ENCODE measurements at regions not wholly inside any gene's neighbourhood (a gene's known extent, or its start where the extent isn't known, plus 50 kb on each side); places are given as distances from the start of the nearest gene placed in this dataset.

- no peak for TF ChIP-seq CTCF (IDR thresholded peaks at IDR 0.05; ENCODE audit: insufficient read depth, low read length)
- no peak for DNase-seq (ENCODE audit: low read depth)
- no peak overlapping the region for H3K4me3 ChIP-seq (ENCODE audit: low read depth, low read length)
These were observed 116.0 kb upstream of the NCOR2 start for GRCh38 chr12:124683152-124684124.

- TF ChIP-seq CTCF (IDR thresholded peaks at IDR 0.05; ENCODE audit: insufficient read depth, low read length) = no peak
- no peak for DNase-seq (ENCODE audit: low read depth)
These were observed 115.2 kb upstream of the NCOR2 start for GRCh38 chr12:124682425-124683151.

GRCh38 chr12:124681779-124682391, 114.5 kb upstream of the NCOR2 start:
- no peak overlapping the region for H3K4me3 ChIP-seq (ENCODE audit: low read depth, low read length)
- no peak for TF ChIP-seq CTCF (IDR thresholded peaks at IDR 0.05; ENCODE audit: insufficient read depth, low read length)
- DNase-seq (ENCODE audit: low read depth) = peak; percentile 76

More at GRCh38 chr12:124682425-124683151, 115.2 kb upstream of the NCOR2 start:
- H3K4me3 ChIP-seq (ENCODE audit: low read depth, low read length) = no peak overlapping the region

- H3K4me3 ChIP-seq (ENCODE audit: low read depth, low read length) = no peak overlapping the region
- TF ChIP-seq CTCF (IDR thresholded peaks at IDR 0.05; ENCODE audit: insufficient read depth, low read length) = peak; percentile 25
These were observed 113.7 kb upstream of the NCOR2 start for GRCh38 chr12:124680863-124681778.

GRCh38 chr12:124679533-124680371, 112.3 kb upstream of the NCOR2 start:
- DNase-seq (ENCODE audit: low read depth) = no peak
- TF ChIP-seq CTCF (IDR thresholded peaks at IDR 0.05; ENCODE audit: insufficient read depth, low read length) = no peak
- no peak overlapping the region for H3K4me3 ChIP-seq (ENCODE audit: low read depth, low read length)

More at GRCh38 chr12:124680863-124681778, 113.7 kb upstream of the NCOR2 start:
- DNase-seq (ENCODE audit: low read depth) = peak; percentile 65

Measured in fibroblast of the aortic adventitia (primary cell).